ENCODE measurements at regions not wholly inside any gene's neighbourhood (a gene's known extent, or its start where the extent isn't known, plus 50 kb on each side); places are given as distances from the start of the nearest gene placed in this dataset.
"Not testable (repeated sequence)": the region's sequence is repeated elsewhere in the genome, so short reads cannot be mapped to it uniquely, and the experiment has no call there.

- not testable (repeated sequence) for DNase-seq
Measured at GRCh38 chr10:95137990-95138625, 55.9 kb upstream of the ACSM6 start.

GRCh38 chr10:95134490-95134889 lies 59.5 kb upstream of the ACSM6 start:
- no peak for DNase-seq

- no peak for DNase-seq
Measured at GRCh38 chr10:95133997-95134396, 60.0 kb upstream of the ACSM6 start.

- DNase-seq = peak; percentile 68
Measured at GRCh38 chr10:95133016-95133752, 60.9 kb upstream of the ACSM6 start.

- not testable (repeated sequence) for DNase-seq
Measured at GRCh38 chr10:95130429-95130828, 61.1 kb upstream of the CYP2C8 start.

GRCh38 chr10:95125582-95125981 lies 56.3 kb upstream of the CYP2C8 start:
- no peak for DNase-seq

- DNase-seq = no peak
Measured at GRCh38 chr10:95122736-95123135, 53.4 kb upstream of the CYP2C8 start.

- no peak for DNase-seq
Measured at GRCh38 chr10:95121904-95122303, 52.6 kb upstream of the CYP2C8 start.

Measured in right forelimb (tissue), 1 donor.